ENCODE measurements at regions not wholly inside any gene's neighbourhood (a gene's known extent, or its start where the extent isn't known, plus 50 kb on each side); places are given as distances from the start of the nearest gene placed in this dataset.

- H3K79me2 ChIP-seq (ENCODE audit: insufficient read depth, low read length), result no peaks in the 10 kb centered on the region
- ChIA-PET POLR2A (no interaction called here), RAD21 (ENCODE audit: low non-redundant PET in 1 of 2, low total read pairs in 2 of 2, uncharacterized antibody in 2 of 2, unreplicated experiment in 2 of 2) (no interaction called here), CTCF (no interaction called here)
- no peaks in the 10 kb centered on the region for H3K27me3 ChIP-seq (ENCODE audit: insufficient read depth, low read length)
- no peaks in the 10 kb centered on the region for H3K36me3 ChIP-seq (ENCODE audit: control insufficient read depth in 1 of 2, insufficient read depth in 2 of 2, low read length in 2 of 2)
- no peak overlapping the region for H3K9ac ChIP-seq (ENCODE audit: low read length)
- H3K4me2 ChIP-seq (ENCODE audit: low read length), result no peak overlapping the region
- peaks cover 0 to 9% of the 10 kb centered on the region in 2 experiments; a peak in 1 of 4 replicates for H3K4me1 ChIP-seq (ENCODE audit: control insufficient read depth in 1 of 2, insufficient read depth in 2 of 2, low read length in 2 of 2)
- TF ChIP-seq ZFX (IDR thresholded peaks at IDR 0.05), result no peak
- no peak for TF ChIP-seq SP1 (IDR thresholded peaks at IDR 0.05; ENCODE audit: low read depth)
- no peaks in the 10 kb centered on the region for H4K20me1 ChIP-seq (ENCODE audit: insufficient read depth)
- BruUV-seq (replicated peaks), result no TSS peak
- no peak overlapping the region for H3K4me3 ChIP-seq (replicated peaks in 1 of 2; ENCODE audit: low read depth in 1 of 2, low read length in 2 of 2)
- no peak for ATAC-seq
- no peaks in the 10 kb centered on the region for H3K9me3 ChIP-seq (ENCODE audit: control insufficient read depth in 1 of 2, insufficient read depth in 1 of 2, low read depth in 1 of 2, low read length in 2 of 2)
- H2AFZ ChIP-seq (ENCODE audit: low read depth, low read length, poor library complexity, severe bottlenecking), result no peak overlapping the region
- no peaks in the 10 kb centered on the region for H3K9me2 ChIP-seq (ENCODE audit: insufficient read depth)
- no peak for DNase-seq (ENCODE audit: low read depth, low spot score)
- intact Hi-C loops (cut with micrococcal nuclease), result no loop called here
- H3K27ac ChIP-seq (ENCODE audit: low read depth, low read length), result no peak overlapping the region
These were observed 511.4 kb downstream of the BCOR start for GRCh38 chrX:39586359-39586758.

- Histone ChIP-seq H3K79me2 (ENCODE audit: insufficient read depth, low read length) (no peaks in the 10 kb centered on the region), H3K9me2 (ENCODE audit: insufficient read depth) (no peaks in the 10 kb centered on the region), H3K36me3 (ENCODE audit: control insufficient read depth in 1 of 2, insufficient read depth in 2 of 2, low read length in 2 of 2) (no peaks in the 10 kb centered on the region), H3K4me3 (replicated peaks in 1 of 2; ENCODE audit: low read depth in 1 of 2, low read length in 2 of 2) (no peak overlapping the region), H3K27me3 (ENCODE audit: insufficient read depth, low read length) (no peaks in the 10 kb centered on the region), H4K20me1 (ENCODE audit: insufficient read depth) (no peaks in the 10 kb centered on the region), H2AFZ (ENCODE audit: low read depth, low read length, poor library complexity, severe bottlenecking) (no peak overlapping the region), H3K9ac (ENCODE audit: low read length) (no peak overlapping the region), H3K4me1 (ENCODE audit: control insufficient read depth in 1 of 2, insufficient read depth in 2 of 2, low read length in 2 of 2) (no peaks in the 10 kb centered on the region), H3K27ac (ENCODE audit: low read depth, low read length) (no peak overlapping the region), H3K4me2 (ENCODE audit: low read length) (no peak overlapping the region), H3K9me3 (ENCODE audit: control insufficient read depth in 1 of 2, insufficient read depth in 1 of 2, low read depth in 1 of 2, low read length in 2 of 2) (no peaks in the 10 kb centered on the region)
- ChIA-PET CTCF (no interaction called here), RAD21 (ENCODE audit: low non-redundant PET in 1 of 2, low total read pairs in 2 of 2, uncharacterized antibody in 2 of 2, unreplicated experiment in 2 of 2) (interaction anchor here in 1 of 2 experiments (0.7 kb wide), 1 partner anchor 329 kb away, joined by 4 read pairs; no protein-coding TSS in a partner anchor), POLR2A (no interaction called here)
- BruUV-seq (replicated peaks), result no TSS peak
- DNase-seq (ENCODE audit: low read depth, low spot score) (no peak), ATAC-seq (no peak)
- intact Hi-C loops (cut with micrococcal nuclease), result no loop called here
- TF ChIP-seq JUND (IDR thresholded peaks at IDR 0.05) (no peak), CEBPB (IDR thresholded peaks at IDR 0.05; ENCODE audit: low read depth) (no peak), CTCF (IDR thresholded peaks at IDR 0.05 in 2 of 3, conservative IDR thresholded peaks at IDR 0.05 in 1 of 3; ENCODE audit: borderline replicate concordance in 1 of 3, insufficient read depth in 1 of 3, low read depth in 2 of 3, low read length in 2 of 3) (no peak), SP1 (IDR thresholded peaks at IDR 0.05; ENCODE audit: low read depth) (no peak), POLR2A (IDR thresholded peaks at IDR 0.05; ENCODE audit: borderline replicate concordance, extremely low read depth, insufficient read depth, insufficient read length) (no peak), ZNF274 (IDR thresholded peaks at IDR 0.05; ENCODE audit: low read depth, low read length) (no peak), ELF1 (IDR thresholded peaks at IDR 0.05; ENCODE audit: borderline replicate concordance, low read depth) (no peak), RAD21 (IDR thresholded peaks at IDR 0.05; ENCODE audit: low read depth) (no peak), POLR2AphosphoS5 (IDR thresholded peaks at IDR 0.05; ENCODE audit: low read depth, low read length) (no peak), REST (IDR thresholded peaks at IDR 0.05; ENCODE audit: low read depth) (no peak), YY1 (IDR thresholded peaks at IDR 0.05; ENCODE audit: extremely low read depth, insufficient replicate concordance, low read depth, low read length) (no peak), EZH2phosphoT487 (IDR thresholded peaks at IDR 0.05; ENCODE audit: borderline replicate concordance) (no peak), EGR1 (IDR thresholded peaks at IDR 0.05; ENCODE audit: low read depth) (no peak), TCF7L2 (IDR thresholded peaks at IDR 0.05; ENCODE audit: borderline replicate concordance, extremely low read depth, insufficient read depth, insufficient read length) (no peak), ZFX (IDR thresholded peaks at IDR 0.05) (no peak), ATF3 (IDR thresholded peaks at IDR 0.05) (no peak), FOSL1 (IDR thresholded peaks at IDR 0.05; ENCODE audit: low read depth) (no peak)
These were observed 506.7 kb downstream of the BCOR start for GRCh38 chrX:39591099-39591498.

Data from HCT116 (cell line).